WI38 (cell line): ENCODE measurements at regions not wholly inside any gene's neighbourhood (a gene's known extent, or its start where the extent isn't known, plus 50 kb on each side); places are given as distances from the start of the nearest gene placed in this dataset.

Experiments used
- H3K4me3 ChIP-seq: 2 replicates; pipeline ENCODE4 v1.5.1; 2011; ENCODE audit warnings: low read depth, mild to moderate bottlenecking, control low read depth, low read length
- TF ChIP-seq, protein P1 (sequence below): IDR thresholded peaks from 2 replicates; pipeline ENCODE4 v1.5.1; 2012; ENCODE audit warnings: low read depth, mild to moderate bottlenecking, control low read depth, low read length

DNA sequence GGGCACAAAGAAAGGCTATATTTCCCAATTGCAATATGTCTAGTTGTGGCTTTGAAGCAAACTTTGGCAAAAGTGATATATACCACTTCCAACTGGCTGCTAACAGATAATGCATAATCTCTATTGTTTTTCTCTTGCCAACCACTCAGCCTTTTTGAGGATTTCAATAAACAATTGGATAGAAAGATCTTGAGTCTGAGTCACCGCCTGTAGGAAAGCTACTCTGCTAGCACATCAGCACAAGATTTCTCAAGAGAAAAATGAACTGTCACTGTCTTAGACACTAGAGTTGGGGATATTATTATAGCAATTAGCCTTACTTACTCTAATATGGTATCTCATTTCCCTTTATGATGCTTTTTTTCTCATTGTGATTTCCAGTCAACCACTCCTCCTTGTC lies 119.7 kb downstream of the SST start:
- TF ChIP-seq, protein P1, sequence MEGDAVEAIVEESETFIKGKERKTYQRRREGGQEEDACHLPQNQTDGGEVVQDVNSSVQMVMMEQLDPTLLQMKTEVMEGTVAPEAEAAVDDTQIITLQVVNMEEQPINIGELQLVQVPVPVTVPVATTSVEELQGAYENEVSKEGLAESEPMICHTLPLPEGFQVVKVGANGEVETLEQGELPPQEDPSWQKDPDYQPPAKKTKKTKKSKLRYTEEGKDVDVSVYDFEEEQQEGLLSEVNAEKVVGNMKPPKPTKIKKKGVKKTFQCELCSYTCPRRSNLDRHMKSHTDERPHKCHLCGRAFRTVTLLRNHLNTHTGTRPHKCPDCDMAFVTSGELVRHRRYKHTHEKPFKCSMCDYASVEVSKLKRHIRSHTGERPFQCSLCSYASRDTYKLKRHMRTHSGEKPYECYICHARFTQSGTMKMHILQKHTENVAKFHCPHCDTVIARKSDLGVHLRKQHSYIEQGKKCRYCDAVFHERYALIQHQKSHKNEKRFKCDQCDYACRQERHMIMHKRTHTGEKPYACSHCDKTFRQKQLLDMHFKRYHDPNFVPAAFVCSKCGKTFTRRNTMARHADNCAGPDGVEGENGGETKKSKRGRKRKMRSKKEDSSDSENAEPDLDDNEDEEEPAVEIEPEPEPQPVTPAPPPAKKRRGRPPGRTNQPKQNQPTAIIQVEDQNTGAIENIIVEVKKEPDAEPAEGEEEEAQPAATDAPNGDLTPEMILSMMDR, result no peak
- H3K4me3 ChIP-seq, result no peak overlapping the region

DNA sequence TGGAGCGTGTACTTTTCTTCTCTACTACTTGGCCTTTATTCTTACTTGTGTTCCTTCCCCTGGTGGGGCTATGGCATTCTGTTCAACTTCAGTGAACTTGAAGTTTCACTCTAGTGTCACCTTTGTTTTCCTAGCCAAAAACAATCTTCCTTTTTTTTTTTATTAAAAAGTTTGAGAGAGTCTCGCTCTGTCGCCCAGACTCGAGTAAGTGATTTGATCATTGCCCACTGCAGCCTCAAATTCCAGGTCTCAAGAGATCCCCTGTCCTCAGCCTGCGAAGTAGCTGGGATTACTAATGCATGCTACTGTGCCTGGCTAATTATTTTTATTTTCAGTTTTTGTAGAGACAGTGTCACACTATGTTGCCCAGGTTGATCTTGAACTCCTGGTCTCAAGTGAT lies 124.8 kb downstream of the SST start:
- TF ChIP-seq, protein P1, result no peak
- no peak overlapping the region for H3K4me3 ChIP-seq

DNA sequence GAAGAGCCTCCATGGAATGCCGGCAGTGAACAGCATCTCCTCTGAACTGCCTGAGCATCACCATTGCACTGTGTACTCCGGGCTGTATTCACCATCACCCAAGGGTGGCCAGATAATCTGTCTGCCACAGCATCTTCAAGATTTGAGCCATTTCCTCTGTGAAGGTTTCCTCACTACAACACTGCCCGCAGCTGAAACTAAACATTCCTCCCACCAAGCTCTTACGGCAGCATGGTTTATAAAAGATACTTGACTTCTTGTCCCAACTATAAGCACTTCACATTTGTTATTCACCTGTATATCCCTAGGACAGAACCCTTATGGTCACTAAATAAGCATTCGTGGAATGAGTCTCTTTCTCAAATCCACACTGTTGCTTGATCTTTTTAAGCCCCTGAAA lies 125.9 kb downstream of the SST start:
- TF ChIP-seq, protein P1, result no peak
- H3K4me3 ChIP-seq, result no peak overlapping the region

DNA sequence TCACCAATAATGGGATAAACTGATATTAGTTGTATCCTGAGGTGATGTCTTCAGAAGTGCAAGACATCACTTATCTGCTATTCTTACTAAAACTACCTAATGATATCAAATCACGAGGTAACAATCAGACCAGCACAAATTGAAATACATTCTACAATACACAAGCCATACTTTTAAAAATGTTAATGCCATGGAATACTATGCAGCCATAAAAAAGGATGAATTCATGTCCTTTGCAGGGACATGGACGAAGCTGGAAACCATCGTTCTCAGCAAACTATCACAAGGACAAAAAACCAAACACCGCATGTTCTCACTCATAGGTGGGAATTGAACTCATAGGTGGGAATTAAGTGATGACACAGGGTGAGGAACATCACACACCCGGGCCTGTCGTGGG lies 129.3 kb downstream of the SST start:
- TF ChIP-seq, protein P1, result no peak
- no peak overlapping the region for H3K4me3 ChIP-seq

DNA sequence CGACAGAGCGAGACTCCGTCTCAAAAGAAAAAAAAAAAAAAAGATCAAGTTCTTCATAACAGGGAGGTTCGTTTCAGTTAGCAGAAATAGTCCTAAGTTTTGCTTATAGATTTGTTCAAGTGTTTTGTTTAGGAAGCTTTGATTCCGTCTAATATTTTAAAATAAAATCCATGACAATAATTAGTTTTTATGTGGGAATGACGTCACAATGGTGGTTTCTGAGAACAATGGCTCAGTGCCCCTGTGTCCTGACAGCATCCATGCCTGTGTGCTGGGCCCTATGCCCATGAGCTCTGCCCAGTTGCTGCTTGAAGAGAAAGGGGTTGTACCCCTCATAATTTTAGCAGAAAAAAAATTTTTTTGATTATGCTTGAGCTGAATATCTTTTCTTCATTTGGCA lies 134.0 kb downstream of the SST start:
- H3K4me3 ChIP-seq, result no peak overlapping the region
- TF ChIP-seq, protein P1, result no peak

DNA sequence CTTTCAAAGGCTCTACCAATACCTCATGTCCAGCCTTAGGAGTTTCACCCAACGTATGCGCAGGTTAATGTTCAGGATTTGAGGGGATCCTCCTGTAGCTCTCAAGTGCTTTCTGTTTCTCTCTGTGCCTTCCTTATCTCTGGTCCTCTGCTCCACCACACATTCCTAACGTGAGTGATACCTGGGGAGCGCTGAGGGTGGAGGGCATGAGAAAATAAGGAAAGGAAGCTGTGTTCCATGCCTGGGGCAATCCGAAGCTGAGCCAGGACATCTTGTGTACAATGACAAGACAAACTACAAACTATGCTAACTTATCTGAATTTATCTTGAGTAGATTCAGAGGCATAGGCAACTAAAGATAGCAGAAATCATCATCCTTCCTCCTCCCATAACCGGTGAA lies 136.4 kb downstream of the SST start:
- TF ChIP-seq, protein P1, result no peak
- no peak overlapping the region for H3K4me3 ChIP-seq

DNA sequence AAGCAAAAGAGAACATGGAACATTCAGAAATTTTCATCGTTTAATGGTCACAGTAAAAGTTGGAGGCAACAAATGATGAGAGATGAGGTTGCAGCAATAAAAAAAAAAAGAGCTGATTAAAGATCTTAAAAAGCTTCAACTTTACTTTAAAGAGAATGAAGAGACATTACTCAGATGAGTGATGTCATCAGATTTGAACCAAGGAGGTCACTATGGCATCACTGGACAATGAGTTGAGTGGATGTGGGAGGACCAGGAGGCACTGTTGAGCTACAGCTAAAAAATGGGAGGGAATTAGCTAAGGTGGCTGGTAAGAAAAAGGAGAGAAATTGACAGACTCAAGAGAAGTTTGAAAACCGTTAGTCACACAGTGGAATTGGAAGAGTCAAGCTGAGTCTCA lies 138.4 kb downstream of the SST start:
- no peak overlapping the region for H3K4me3 ChIP-seq
- TF ChIP-seq, protein P1, result no peak
